ENCODE measurements at regions not wholly inside any gene's neighbourhood (a gene's known extent, or its start where the extent isn't known, plus 50 kb on each side); places are given as distances from the start of the nearest gene placed in this dataset.

GRCh38 chr2:217186152-217186551 lies 326.3 kb upstream of the TNP1 start:
- H3K27me3 ChIP-seq (ENCODE audit: control insufficient read depth, low read length), result no peaks in the 10 kb centered on the region; the same call in 1 of the 2 replicates
- no peak overlapping the region for H3K4me3 ChIP-seq (ENCODE audit: low read length)
- no peaks in the 10 kb centered on the region for H3K36me3 ChIP-seq (ENCODE audit: control insufficient read depth, low read length)
- no peaks in the 10 kb centered on the region for H3K9me3 ChIP-seq (ENCODE audit: control insufficient read depth, insufficient read depth, low read length)
- TF ChIP-seq, protein P1, sequence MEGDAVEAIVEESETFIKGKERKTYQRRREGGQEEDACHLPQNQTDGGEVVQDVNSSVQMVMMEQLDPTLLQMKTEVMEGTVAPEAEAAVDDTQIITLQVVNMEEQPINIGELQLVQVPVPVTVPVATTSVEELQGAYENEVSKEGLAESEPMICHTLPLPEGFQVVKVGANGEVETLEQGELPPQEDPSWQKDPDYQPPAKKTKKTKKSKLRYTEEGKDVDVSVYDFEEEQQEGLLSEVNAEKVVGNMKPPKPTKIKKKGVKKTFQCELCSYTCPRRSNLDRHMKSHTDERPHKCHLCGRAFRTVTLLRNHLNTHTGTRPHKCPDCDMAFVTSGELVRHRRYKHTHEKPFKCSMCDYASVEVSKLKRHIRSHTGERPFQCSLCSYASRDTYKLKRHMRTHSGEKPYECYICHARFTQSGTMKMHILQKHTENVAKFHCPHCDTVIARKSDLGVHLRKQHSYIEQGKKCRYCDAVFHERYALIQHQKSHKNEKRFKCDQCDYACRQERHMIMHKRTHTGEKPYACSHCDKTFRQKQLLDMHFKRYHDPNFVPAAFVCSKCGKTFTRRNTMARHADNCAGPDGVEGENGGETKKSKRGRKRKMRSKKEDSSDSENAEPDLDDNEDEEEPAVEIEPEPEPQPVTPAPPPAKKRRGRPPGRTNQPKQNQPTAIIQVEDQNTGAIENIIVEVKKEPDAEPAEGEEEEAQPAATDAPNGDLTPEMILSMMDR (IDR thresholded peaks at IDR 0.05; ENCODE audit: low read depth, low read length, poor library complexity, severe bottlenecking), result no peak
- TF ChIP-seq EZH2phosphoT487 (IDR thresholded peaks at IDR 0.05; ENCODE audit: borderline replicate concordance, low read length), result no peak
- H3K4me1 ChIP-seq (ENCODE audit: control insufficient read depth, low read length), result no peaks in the 10 kb centered on the region
- no peaks in the 10 kb centered on the region for H3F3A ChIP-seq (ENCODE audit: control insufficient read depth, insufficient read depth)
- no peaks in the 10 kb centered on the region for H3K79me2 ChIP-seq (ENCODE audit: control insufficient read depth, low read length)
- no peak overlapping the region for H3K4me2 ChIP-seq (ENCODE audit: low read length)
- H4K20me1 ChIP-seq (ENCODE audit: control insufficient read depth, insufficient read depth, low read depth, low read length), result no peaks in the 10 kb centered on the region
- no peak overlapping the region for H3K27ac ChIP-seq (ENCODE audit: low read depth, low read length)
- H3K9me2 ChIP-seq (replicated peaks; ENCODE audit: control insufficient read depth, low read length), result no peaks in the 10 kb centered on the region

GRCh38 chr2:217185265-217185995 lies 325.6 kb upstream of the TNP1 start:
- Histone ChIP-seq H3K27ac (ENCODE audit: low read depth, low read length) (no peak overlapping the region), H3K79me2 (ENCODE audit: control insufficient read depth, low read length) (no peaks in the 10 kb centered on the region), H4K20me1 (ENCODE audit: control insufficient read depth, insufficient read depth, low read depth, low read length) (no peaks in the 10 kb centered on the region), H3F3A (ENCODE audit: control insufficient read depth, insufficient read depth) (no peaks in the 10 kb centered on the region), H3K27me3 (ENCODE audit: control insufficient read depth, low read length) (no peaks in the 10 kb centered on the region; the same call in 1 of the 2 replicates), H3K4me1 (ENCODE audit: control insufficient read depth, low read length) (no peaks in the 10 kb centered on the region), H3K4me2 (ENCODE audit: low read length) (no peak overlapping the region), H3K9me2 (replicated peaks; ENCODE audit: control insufficient read depth, low read length) (no peaks in the 10 kb centered on the region), H3K9me3 (ENCODE audit: control insufficient read depth, insufficient read depth, low read length) (no peaks in the 10 kb centered on the region), H3K4me3 (ENCODE audit: low read length) (no peak overlapping the region), H3K36me3 (ENCODE audit: control insufficient read depth, low read length) (no peaks in the 10 kb centered on the region)
- TF ChIP-seq, protein P1 (IDR thresholded peaks at IDR 0.05; ENCODE audit: low read depth, low read length, poor library complexity, severe bottlenecking), result no peak
- no peak for TF ChIP-seq EZH2phosphoT487 (IDR thresholded peaks at IDR 0.05; ENCODE audit: borderline replicate concordance, low read length)

- Histone ChIP-seq H3K4me3 (ENCODE audit: low read length) (no peak overlapping the region), H3K9me3 (ENCODE audit: control insufficient read depth, insufficient read depth, low read length) (no peaks in the 10 kb centered on the region)
- TF ChIP-seq EZH2phosphoT487 (IDR thresholded peaks at IDR 0.05; ENCODE audit: borderline replicate concordance, low read length), result no peak
- TF ChIP-seq, protein P1 (IDR thresholded peaks at IDR 0.05; ENCODE audit: low read depth, low read length, poor library complexity, severe bottlenecking), result no peak
Observed at GRCh38 chr2:217184242-217184641, 324.4 kb upstream of the TNP1 start.

More at GRCh38 chr2:217184242-217184641, 324.4 kb upstream of the TNP1 start:
- Histone ChIP-seq H3K27ac (ENCODE audit: low read depth, low read length) (no peak overlapping the region), H3K36me3 (ENCODE audit: control insufficient read depth, low read length) (no peaks in the 10 kb centered on the region), H4K20me1 (ENCODE audit: control insufficient read depth, insufficient read depth, low read depth, low read length) (no peaks in the 10 kb centered on the region), H3F3A (ENCODE audit: control insufficient read depth, insufficient read depth) (no peaks in the 10 kb centered on the region), H3K27me3 (ENCODE audit: control insufficient read depth, low read length) (no peaks in the 10 kb centered on the region; the same call in 1 of the 2 replicates), H3K79me2 (ENCODE audit: control insufficient read depth, low read length) (no peaks in the 10 kb centered on the region), H3K4me1 (ENCODE audit: control insufficient read depth, low read length) (no peaks in the 10 kb centered on the region), H3K4me2 (ENCODE audit: low read length) (no peak overlapping the region), H3K9me2 (replicated peaks; ENCODE audit: control insufficient read depth, low read length) (no peaks in the 10 kb centered on the region)

Data from DOHH2 (cell line).